ENCODE measurements at regions not wholly inside any gene's neighbourhood (a gene's known extent, or its start where the extent isn't known, plus 50 kb on each side); places are given as distances from the start of the nearest gene placed in this dataset.

- no peaks in the 10 kb centered on the region for H3K9me3 ChIP-seq (ENCODE audit: insufficient read depth, low read length, severe bottlenecking)
- TF ChIP-seq EZH2 (IDR thresholded peaks at IDR 0.05; ENCODE audit: borderline replicate concordance, low read depth, low read length, severe bottlenecking), result no peak
- TF ChIP-seq CTCF (IDR thresholded peaks at IDR 0.05; ENCODE audit: borderline replicate concordance, extremely low read depth, low read length, poor library complexity, severe bottlenecking), result no peak
- H3K4me3 ChIP-seq (ENCODE audit: low read depth in 1 of 2, low read length in 2 of 2), result no peak overlapping the region
- H4K20me1 ChIP-seq (ENCODE audit: insufficient read depth, low read length), result no peaks in the 10 kb centered on the region
- no peaks in the 10 kb centered on the region for H3K27me3 ChIP-seq (ENCODE audit: insufficient read depth, low read length, poor library complexity)
- H3K9ac ChIP-seq (ENCODE audit: low read depth, low read length), result no peak overlapping the region
- H3K79me2 ChIP-seq (ENCODE audit: insufficient read depth, low read length), result no peaks in the 10 kb centered on the region
- H2AFZ ChIP-seq (ENCODE audit: low read depth, low read length), result no peak overlapping the region
- H3K36me3 ChIP-seq (ENCODE audit: insufficient read depth, low read length), result no peaks in the 10 kb centered on the region
- no peaks in the 10 kb centered on the region for H3K4me1 ChIP-seq (ENCODE audit: insufficient read depth, low read length)
- ATAC-seq (ENCODE audit: insufficient read depth, low read depth), result no peak
- H3K4me2 ChIP-seq (ENCODE audit: insufficient read depth, low read length), result no peak overlapping the region
- no peak overlapping the region for H3K27ac ChIP-seq (ENCODE audit: low read length)
- no peak for DNase-seq
Measured at GRCh38 chr7:84837405-84837804, 349.5 kb downstream of the SEMA3D start.

GRCh38 chr7:84829719-84830118 is 357.1 kb downstream of the SEMA3D start:
- Histone ChIP-seq H3K4me1 (ENCODE audit: insufficient read depth, low read length) (no peaks in the 10 kb centered on the region), H2AFZ (ENCODE audit: low read depth, low read length) (no peak overlapping the region), H3K4me2 (ENCODE audit: insufficient read depth, low read length) (no peak overlapping the region), H3K79me2 (ENCODE audit: insufficient read depth, low read length) (no peaks in the 10 kb centered on the region), H3K9ac (ENCODE audit: low read depth, low read length) (no peak overlapping the region), H3K4me3 (ENCODE audit: low read depth in 1 of 2, low read length in 2 of 2) (no peak overlapping the region), H3K27ac (ENCODE audit: low read length) (no peak overlapping the region), H3K27me3 (ENCODE audit: insufficient read depth, low read length, poor library complexity) (no peaks in the 10 kb centered on the region), H3K9me3 (ENCODE audit: insufficient read depth, low read length, severe bottlenecking) (no peaks in the 10 kb centered on the region), H4K20me1 (ENCODE audit: insufficient read depth, low read length) (no peaks in the 10 kb centered on the region), H3K36me3 (ENCODE audit: insufficient read depth, low read length) (no peaks in the 10 kb centered on the region)
- TF ChIP-seq EZH2 (IDR thresholded peaks at IDR 0.05; ENCODE audit: borderline replicate concordance, low read depth, low read length, severe bottlenecking) (no peak), CTCF (IDR thresholded peaks at IDR 0.05; ENCODE audit: borderline replicate concordance, extremely low read depth, low read length, poor library complexity, severe bottlenecking) (no peak)
- no peak for DNase-seq
- ATAC-seq (ENCODE audit: insufficient read depth, low read depth), result no peak

- ATAC-seq (ENCODE audit: insufficient read depth, low read depth) (no peak), DNase-seq (no peak)
- Histone ChIP-seq H3K9ac (ENCODE audit: low read depth, low read length) (no peak overlapping the region), H3K4me1 (ENCODE audit: insufficient read depth, low read length) (no peaks in the 10 kb centered on the region), H2AFZ (ENCODE audit: low read depth, low read length) (no peak overlapping the region), H3K27ac (ENCODE audit: low read length) (no peak overlapping the region), H3K27me3 (ENCODE audit: insufficient read depth, low read length, poor library complexity) (no peaks in the 10 kb centered on the region), H3K9me3 (ENCODE audit: insufficient read depth, low read length, severe bottlenecking) (no peaks in the 10 kb centered on the region), H3K4me3 (ENCODE audit: low read depth in 1 of 2, low read length in 2 of 2) (no peak overlapping the region), H4K20me1 (ENCODE audit: insufficient read depth, low read length) (no peaks in the 10 kb centered on the region), H3K79me2 (ENCODE audit: insufficient read depth, low read length) (no peaks in the 10 kb centered on the region), H3K36me3 (ENCODE audit: insufficient read depth, low read length) (no peaks in the 10 kb centered on the region), H3K4me2 (ENCODE audit: insufficient read depth, low read length) (no peak overlapping the region)
- TF ChIP-seq EZH2 (IDR thresholded peaks at IDR 0.05; ENCODE audit: borderline replicate concordance, low read depth, low read length, severe bottlenecking) (no peak), CTCF (IDR thresholded peaks at IDR 0.05; ENCODE audit: borderline replicate concordance, extremely low read depth, low read length, poor library complexity, severe bottlenecking) (no peak)
Measured at GRCh38 chr7:84824057-84824651, 362.7 kb downstream of the SEMA3D start.

GRCh38 chr7:84823530-84823929 is 363.3 kb downstream of the SEMA3D start:
- no peak overlapping the region for H3K4me3 ChIP-seq (ENCODE audit: low read depth in 1 of 2, low read length in 2 of 2)
- H3K4me2 ChIP-seq (ENCODE audit: insufficient read depth, low read length), result no peak overlapping the region
- H3K36me3 ChIP-seq (ENCODE audit: insufficient read depth, low read length), result no peaks in the 10 kb centered on the region
- no peak overlapping the region for H3K27ac ChIP-seq (ENCODE audit: low read length)
- H3K4me1 ChIP-seq (ENCODE audit: insufficient read depth, low read length), result no peaks in the 10 kb centered on the region
- no peaks in the 10 kb centered on the region for H3K9me3 ChIP-seq (ENCODE audit: insufficient read depth, low read length, severe bottlenecking)
- ATAC-seq (ENCODE audit: insufficient read depth, low read depth) (no peak), DNase-seq (no peak)
- no peak overlapping the region for H2AFZ ChIP-seq (ENCODE audit: low read depth, low read length)
- no peak for TF ChIP-seq CTCF (IDR thresholded peaks at IDR 0.05; ENCODE audit: borderline replicate concordance, extremely low read depth, low read length, poor library complexity, severe bottlenecking)
- TF ChIP-seq EZH2 (IDR thresholded peaks at IDR 0.05; ENCODE audit: borderline replicate concordance, low read depth, low read length, severe bottlenecking), result no peak
- H3K79me2 ChIP-seq (ENCODE audit: insufficient read depth, low read length), result no peaks in the 10 kb centered on the region
- no peak overlapping the region for H3K9ac ChIP-seq (ENCODE audit: low read depth, low read length)
- H3K27me3 ChIP-seq (ENCODE audit: insufficient read depth, low read length, poor library complexity), result no peaks in the 10 kb centered on the region
- no peaks in the 10 kb centered on the region for H4K20me1 ChIP-seq (ENCODE audit: insufficient read depth, low read length)

All from DND-41 (cell line).